Lung (tissue), 11 donors: ENCODE measurements at regions not wholly inside any gene's neighbourhood (a gene's known extent, or its start where the extent isn't known, plus 50 kb on each side); places are given as distances from the start of the nearest gene placed in this dataset.
A peak's percentile ranks its signal among the peaks of the same experiment; 100 is the strongest.

Source experiments
- ATAC-seq: fragments of 200-7000 bp; cut with Tn5 transposase; one replicate; pipeline ENCODE4 v1.9.1; 2020; ENCODE audit warnings: moderate number of reproducible peaks; ENCODE audit not compliant: insufficient read depth, low FRiP score
- DNase-seq, 3 donors: peaks; one replicate each; pipeline ENCODE4 v3.0.0-alpha.2; 2013 to 2017
- H3K27ac ChIP-seq, 2 donors: one replicate each; pipeline ENCODE4 v1.5.1; 2013; ENCODE audit warnings: mild to moderate bottlenecking in 2 of 2, moderate library complexity in 2 of 2, control low read depth in 1 of 2, inconsistent platforms in 1 of 2, low read depth in 1 of 2, low read length in 1 of 2
- H3K27me3 ChIP-seq, 3 donors: one replicate each; pipeline ENCODE4 v1.5.1; 2013; ENCODE audit warnings: low read length in 2 of 3; ENCODE audit not compliant: control insufficient read depth in 3 of 3, insufficient read depth in 3 of 3
- H3K36me3 ChIP-seq, 4 donors: one replicate each; pipeline ENCODE4 v1.5.1; 2013; ENCODE audit warnings: low read length in 4 of 4, mild to moderate bottlenecking in 1 of 4, moderate library complexity in 1 of 4; ENCODE audit not compliant: control insufficient read depth in 4 of 4, insufficient read depth in 4 of 4
- H3K4me1 ChIP-seq, 5 donors: one replicate each; pipeline ENCODE4 v1.5.1; 2013; ENCODE audit warnings: low read length in 5 of 5, mild to moderate bottlenecking in 2 of 5, moderate library complexity in 1 of 5; ENCODE audit not compliant: control insufficient read depth in 5 of 5, insufficient read depth in 5 of 5
- H3K4me3 ChIP-seq: one replicate; pipeline ENCODE4 v1.5.1; 2013; ENCODE audit warnings: mild to moderate bottlenecking, control low read depth, moderate library complexity
- H3K9ac ChIP-seq, 2 donors: one replicate each; pipeline ENCODE4 v1.5.1; 2013; ENCODE audit warnings: low read length in 2 of 2, control low read depth in 1 of 2; ENCODE audit not compliant: insufficient read depth in 1 of 2
- H3K9me3 ChIP-seq, 4 donors: one replicate each; pipeline ENCODE4 v1.5.1; 2013; ENCODE audit warnings: low read length in 3 of 4, mild to moderate bottlenecking in 1 of 4, moderate library complexity in 1 of 4; ENCODE audit not compliant: control insufficient read depth in 4 of 4, insufficient read depth in 3 of 4
- CTCF ChIP-seq: IDR thresholded peaks from 2 replicates; pipeline ENCODE4 v1.5.1; 2012; ENCODE audit warnings: mild to moderate bottlenecking; ENCODE audit errors: control extremely low read depth, extremely low read depth
- WGBS, 2 donors: extraction: QIAGEN DNeasy Blood & Tissue Kit; methylation state at CpG; one replicate each; pipeline ENCODE4 v1.1.7; 2013; 5-methylcytosine and 5-hydroxymethylcytosine counted together
- donor health status: control.
- donor health status: control.
- donor health status: Bipolar disorder and iron deficiency.
- donor health status: healthy.
- donor health status: DM: yes; HTN: yes; CAD: no.

- ATAC-seq (no peak), DNase-seq (no peak)
- no peak overlapping the region for H3K4me3 ChIP-seq
- no peaks in the 10 kb centered on the region for H3K4me1 ChIP-seq
- no peak overlapping the region for H3K27ac ChIP-seq
- no peaks in the 10 kb centered on the region for H3K36me3 ChIP-seq
- 94 to 97% methylated on average over 16 to 24 of the region's 24 CpGs for WGBS, 2 donors
- peaks cover 0 to 6% (median 1%) of the 10 kb centered on the region in 4 donors for H3K9me3 ChIP-seq
- no peak for TF ChIP-seq CTCF
- no peaks in the 10 kb centered on the region for H3K27me3 ChIP-seq
- no peak overlapping the region for H3K9ac ChIP-seq
Measured at GRCh38 chrX:118878977-118879376, 55.4 kb downstream of the ZCCHC12 start.

- Histone ChIP-seq H3K9me3 (peaks cover 0 to 6% (median 1%) of the 10 kb centered on the region in 4 donors), H3K9ac (no peak overlapping the region), H3K4me3 (no peak overlapping the region), H3K36me3 (no peaks in the 10 kb centered on the region), H3K27ac (no peak overlapping the region), H3K4me1 (no peaks in the 10 kb centered on the region), H3K27me3 (no peaks in the 10 kb centered on the region)
- ATAC-seq (no peak), DNase-seq (no peak)
- TF ChIP-seq CTCF, result no peak
Measured at GRCh38 chrX:118879586-118879985, 56.0 kb downstream of the ZCCHC12 start.

DNA sequence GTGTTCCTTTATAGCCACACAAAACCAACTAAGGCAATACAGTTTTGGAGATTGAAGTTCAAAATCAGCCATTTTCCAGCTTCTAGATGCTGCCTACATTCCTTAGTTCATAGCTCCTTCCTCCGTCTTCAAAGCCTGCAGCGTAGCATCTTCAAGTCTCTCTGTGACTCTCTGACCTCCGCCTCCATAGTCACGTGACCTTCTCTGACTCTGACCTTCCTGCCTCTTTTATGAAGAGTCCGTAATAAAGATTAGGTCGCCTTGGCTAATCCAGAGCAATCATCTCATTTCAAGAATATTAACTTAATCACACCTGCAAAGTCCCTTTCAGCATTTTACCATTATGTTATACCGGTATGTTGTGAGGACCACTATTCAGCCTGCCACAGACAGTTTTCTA lies 60.4 kb downstream of the ZCCHC12 start:
- H3K9ac ChIP-seq, result no peak overlapping the region
- WGBS, 2 donors, result 76 to 94% methylated on average over 7 of the region's 7 CpGs
- TF ChIP-seq CTCF, result no peak
- no peaks in the 10 kb centered on the region for H3K27me3 ChIP-seq
- no peaks in the 10 kb centered on the region for H3K4me1 ChIP-seq
- H3K27ac ChIP-seq, result no peak overlapping the region
- H3K36me3 ChIP-seq, result no peaks in the 10 kb centered on the region
- no peak for DNase-seq
- H3K4me3 ChIP-seq, result no peak overlapping the region
- ATAC-seq, result no peak
- H3K9me3 ChIP-seq, result peaks cover 0 to 7% (median 0%) of the 10 kb centered on the region in 4 donors

GRCh38 chrX:118884552-118885138 lies 61.0 kb downstream of the ZCCHC12 start:
- WGBS, 2 donors, result 73 to 84% methylated on average over 11 of the region's 11 CpGs

More at GRCh38 chrX:118884552-118885138, 61.0 kb downstream of the ZCCHC12 start:
- no peaks in the 10 kb centered on the region for H3K36me3 ChIP-seq
- no peak for TF ChIP-seq CTCF
- no peak overlapping the region for H3K27ac ChIP-seq
- H3K27me3 ChIP-seq, result no peaks in the 10 kb centered on the region
- H3K4me1 ChIP-seq, result no peaks in the 10 kb centered on the region
- peaks cover 0 to 6% (median 0%) of the 10 kb centered on the region in 4 donors for H3K9me3 ChIP-seq
- H3K9ac ChIP-seq, result no peak overlapping the region
- DNase-seq, result peak in 1 of 3 donors; percentile 11
- no peak for ATAC-seq
- no peak overlapping the region for H3K4me3 ChIP-seq
